Testis (tissue), 2 donors: ENCODE measurements at regions not wholly inside any gene's neighbourhood (a gene's known extent, or its start where the extent isn't known, plus 50 kb on each side); places are given as distances from the start of the nearest gene placed in this dataset.

Source experiments
- POLR2A ChIP-seq: fragments of 450-650 bp; IDR thresholded peaks from one replicate; pipeline ENCODE4 v1.6.1; 2017; ENCODE audit warnings: antibody characterized with exemption, mild to moderate bottlenecking, moderate library complexity
- TF ChIP-seq, protein P1 (sequence below), 3 experiments: fragments of 450-650 bp in 2 of 3; fragments of 200-600 bp in 1 of 3; sonication (generic) in 1 of 3; IDR thresholded peaks; one replicate each; pipeline ENCODE4 v1.5.1; 2016 to 2019; ENCODE audit warnings: antibody characterized with exemption in 3 of 3, mild to moderate bottlenecking in 2 of 3, moderate library complexity in 1 of 3

DNA sequence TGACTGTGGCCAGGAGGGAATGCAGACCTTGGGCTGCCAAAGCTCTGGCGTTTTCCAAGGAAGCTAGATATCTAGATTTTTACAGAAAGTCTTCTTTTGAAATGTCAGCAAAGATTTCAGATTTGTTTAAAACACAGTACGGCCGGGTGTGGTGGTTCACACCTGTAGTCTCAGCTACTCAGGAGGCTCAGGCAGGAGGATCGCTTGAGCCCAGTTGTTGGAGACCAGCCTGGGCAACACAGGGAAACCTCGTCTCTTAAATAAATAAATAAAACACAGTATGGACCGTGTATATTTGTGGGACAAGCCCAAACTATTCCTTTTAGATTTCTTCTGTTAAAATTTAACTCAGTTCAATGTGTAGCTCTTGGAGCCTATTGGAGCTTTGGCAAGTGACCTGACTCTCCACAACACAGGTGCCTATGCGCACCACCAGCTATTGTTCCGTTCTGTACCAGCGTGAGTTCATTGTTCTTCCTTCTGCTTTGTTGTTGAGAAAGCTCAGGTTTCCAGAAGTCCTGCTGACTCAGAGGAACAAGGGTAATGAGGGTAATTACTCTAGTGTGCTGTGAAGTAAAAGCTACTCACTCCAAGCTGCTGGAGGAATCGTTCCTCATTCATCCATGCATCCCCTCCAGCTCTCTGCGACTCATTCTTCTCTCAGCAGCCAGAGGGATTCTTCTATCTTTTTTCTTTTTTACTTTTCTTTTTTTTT lies 73.1 kb upstream of the SLC6A6 start:
- TF ChIP-seq, protein P1, sequence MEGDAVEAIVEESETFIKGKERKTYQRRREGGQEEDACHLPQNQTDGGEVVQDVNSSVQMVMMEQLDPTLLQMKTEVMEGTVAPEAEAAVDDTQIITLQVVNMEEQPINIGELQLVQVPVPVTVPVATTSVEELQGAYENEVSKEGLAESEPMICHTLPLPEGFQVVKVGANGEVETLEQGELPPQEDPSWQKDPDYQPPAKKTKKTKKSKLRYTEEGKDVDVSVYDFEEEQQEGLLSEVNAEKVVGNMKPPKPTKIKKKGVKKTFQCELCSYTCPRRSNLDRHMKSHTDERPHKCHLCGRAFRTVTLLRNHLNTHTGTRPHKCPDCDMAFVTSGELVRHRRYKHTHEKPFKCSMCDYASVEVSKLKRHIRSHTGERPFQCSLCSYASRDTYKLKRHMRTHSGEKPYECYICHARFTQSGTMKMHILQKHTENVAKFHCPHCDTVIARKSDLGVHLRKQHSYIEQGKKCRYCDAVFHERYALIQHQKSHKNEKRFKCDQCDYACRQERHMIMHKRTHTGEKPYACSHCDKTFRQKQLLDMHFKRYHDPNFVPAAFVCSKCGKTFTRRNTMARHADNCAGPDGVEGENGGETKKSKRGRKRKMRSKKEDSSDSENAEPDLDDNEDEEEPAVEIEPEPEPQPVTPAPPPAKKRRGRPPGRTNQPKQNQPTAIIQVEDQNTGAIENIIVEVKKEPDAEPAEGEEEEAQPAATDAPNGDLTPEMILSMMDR (IDR thresholded peaks at IDR 0.05) = no peak
- no peak for TF ChIP-seq POLR2A
